Heart left ventricle (tissue), 16 donors: ENCODE measurements at regions not wholly inside any gene's neighbourhood (a gene's known extent, or its start where the extent isn't known, plus 50 kb on each side); places are given as distances from the start of the nearest gene placed in this dataset.
A peak's percentile ranks its signal among the peaks of the same experiment; 100 is the strongest.

Experiments
- ATAC-seq, 4 donors: fragments of 200-7000 bp; cut with Tn5 transposase; one replicate each; pipeline ENCODE4 v1.9.1; 2020 to 2022; ENCODE audit warnings: moderate library complexity in 4 of 4, mild to moderate bottlenecking in 3 of 4, moderate number of reproducible peaks in 1 of 4
- DNase-seq, 5 donors: peaks; one replicate each; pipeline ENCODE4 v3.0.0-alpha.2; 2020
- H3K27ac ChIP-seq, 12 donors: fragments of 200-600 bp; sonication (generic) in 4 of 12; one replicate each; pipeline versions ENCODE4 v1.5.0 to v1.8.0; 2016 to 2022; ENCODE audit warnings: mild to moderate bottlenecking in 2 of 12
- H3K27me3 ChIP-seq, 9 donors: fragments of 200-600 bp; sonication (generic) in 2 of 9; one replicate each; pipeline versions ENCODE4 v1.5.1 to v1.8.0; 2016 to 2022; ENCODE audit warnings: mild to moderate bottlenecking in 3 of 9
- H3K36me3 ChIP-seq, 9 donors: fragments of 200-600 bp; sonication (generic) in 2 of 9; one replicate each; pipeline versions ENCODE4 v1.5.0 to v1.8.0; 2018 to 2022; ENCODE audit warnings: mild to moderate bottlenecking in 2 of 9
- H3K4me1 ChIP-seq, 12 donors: fragments of 200-600 bp; sonication (generic) in 4 of 12; one replicate each; pipeline versions ENCODE4 v1.5.0 to v1.8.0; 2016 to 2022; ENCODE audit warnings: mild to moderate bottlenecking in 3 of 12
- H3K4me3 ChIP-seq, 12 donors: fragments of 200-600 bp; sonication (generic) in 4 of 12; one replicate each; pipeline versions ENCODE4 v1.5.0 to v1.8.0; 2017 to 2022; ENCODE audit warnings: mild to moderate bottlenecking in 9 of 12, moderate library complexity in 4 of 12
- H3K9me3 ChIP-seq, 12 donors: fragments of 200-600 bp; sonication (generic) in 4 of 12; one replicate each; pipeline versions ENCODE4 v1.5.0 to v1.8.0; 2016 to 2022; ENCODE audit warnings: mild to moderate bottlenecking in 1 of 12
- CTCF ChIP-seq, 12 donors: fragments of 200-600 bp; sonication (generic) in 4 of 12; IDR thresholded peaks; one replicate each; pipeline versions ENCODE4 v1.5.0 to v1.8.0; 2018 to 2022; ENCODE audit warnings: antibody characterized with exemption in 12 of 12, mild to moderate bottlenecking in 5 of 12
- POLR2A ChIP-seq, 2 donors: fragments of 450-650 bp; IDR thresholded peaks; one replicate each; pipeline ENCODE4 v1.6.1; 2017; ENCODE audit warnings: antibody characterized with exemption in 2 of 2, mild to moderate bottlenecking in 2 of 2, moderate library complexity in 2 of 2
- WGBS, 4 donors: extraction: QIAGEN DNeasy Blood & Tissue Kit in 2 of 4; methylation state at CpG; one replicate each; pipeline versions ENCODE4 v1.1.5 to v1.1.7; 2013 to 2018; 5-methylcytosine and 5-hydroxymethylcytosine counted together
- intact Hi-C, 10 donors: fragments of 100-400 bp; cut with DNase I; formaldehyde crosslinking; loops; one replicate each; pipeline versions ENCODE4 v1.11.1 to v1.14.2; 2022
- donor health status: ischemic (EF 13 %, LVEDD 7.1; RV severe dilation, severe dysfunction).
- donor health status: healthy with polysubstance abuse.
- donor health status: DM: no; HTN: yes; CAD: no.
- donor health status: DM: no; HTN: no; CAD: no.
- donor health status: ischemic (EF 25% LVEDD 6.9; RV normal size, moderate dysfunction).
- donor health status: ischemic (EF 25% LVEDD 5.7; RV mildly dilated, moderate dysfunction).
- donor health status: healthy.
- donor health status: DM: yes; HTN: yes; CAD: no.
- donor health status: ischemic (EF 35%, LVEDD 5.7; RV mildly dilated, moderate dysfunction).
- donor health status: nonischemic (EF 11% LVEDD 7.7; RV severe dilation, severe dysfunction).
- donor health status: DM: yes; HTN: yes; CAD: no.
- donor health status: PGD.
- donor health status: ischemic (EF 29% LVEDD 5.4; RV normal size, mild dysfunction).
- donor health status: nonischemic (EF 23%, LVEDD 6.1; RV moderate dilation, normal function).

GRCh38 chr20:60220706-60221105, 262.5 kb downstream of the CDH26 start:
- WGBS, 4 donors, result 69 to 78% (median 71%) methylated on average over 8 of the region's 8 CpGs
- no peak for TF ChIP-seq POLR2A (IDR thresholded peaks at IDR 0.05)
- no peak for TF ChIP-seq CTCF (IDR thresholded peaks at IDR 0.05)
- H3K4me3 ChIP-seq, result no peak overlapping the region
- no peaks in the 10 kb centered on the region for H3K9me3 ChIP-seq
- H3K4me1 ChIP-seq, result peaks cover 0 to 4% (median 0%) of the 10 kb centered on the region in 12 donors
- H3K27me3 ChIP-seq, result peaks cover 0 to 26% (median 0%) of the 10 kb centered on the region in 9 donors
- ATAC-seq (peak in 1 of 4 donors; percentile 37), DNase-seq (no peak)
- no peaks in the 10 kb centered on the region for H3K36me3 ChIP-seq
- intact Hi-C loops, result no loop called here
- H3K27ac ChIP-seq, result no peak overlapping the region

GRCh38 chr20:60221593-60221992, 263.4 kb downstream of the CDH26 start:
- Histone ChIP-seq H3K9me3 (no peaks in the 10 kb centered on the region), H3K4me1 (no peaks in the 10 kb centered on the region), H3K4me3 (no peak overlapping the region), H3K27ac (no peak overlapping the region), H3K36me3 (no peaks in the 10 kb centered on the region), H3K27me3 (peaks cover 0 to 26% (median 0%) of the 10 kb centered on the region in 9 donors)
- WGBS, 4 donors, result 74 to 87% (median 77%) methylated on average over 3 of the region's 3 CpGs
- ATAC-seq (no peak), DNase-seq (no peak)
- no peak for TF ChIP-seq POLR2A (IDR thresholded peaks at IDR 0.05)
- TF ChIP-seq CTCF (IDR thresholded peaks at IDR 0.05), result no peak
- intact Hi-C loops, result no loop called here

- 1 to 66% (median 57%) methylated on average over 2 of the region's 2 CpGs for WGBS, 4 donors
- Histone ChIP-seq H3K4me3 (no peak overlapping the region), H3K4me1 (no peaks in the 10 kb centered on the region), H3K9me3 (peaks cover 0 to 5% (median 0%) of the 10 kb centered on the region in 12 donors), H3K27ac (no peak overlapping the region), H3K27me3 (peaks cover 0 to 23% (median 0%) of the 10 kb centered on the region in 9 donors), H3K36me3 (no peaks in the 10 kb centered on the region)
- intact Hi-C loops, result no loop called here
- TF ChIP-seq POLR2A (IDR thresholded peaks at IDR 0.05) (no peak), CTCF (IDR thresholded peaks at IDR 0.05) (no peak)
- ATAC-seq (no peak), DNase-seq (no peak)
Measured at GRCh38 chr20:60222497-60222896, 264.3 kb downstream of the CDH26 start.

GRCh38 chr20:60223174-60223573, 265.0 kb downstream of the CDH26 start:
- Histone ChIP-seq H3K9me3 (peaks cover 0 to 5% (median 0%) of the 10 kb centered on the region in 12 donors), H3K4me1 (no peaks in the 10 kb centered on the region), H3K27me3 (peaks cover 0 to 17% (median 0%) of the 10 kb centered on the region in 9 donors), H3K4me3 (no peak overlapping the region), H3K36me3 (no peaks in the 10 kb centered on the region), H3K27ac (no peak overlapping the region)
- DNase-seq (no peak), ATAC-seq (no peak)
- WGBS, 4 donors, result 81 to 85% (median 84%) methylated on average over 5 of the region's 5 CpGs
- intact Hi-C loops, result no loop called here
- no peak for TF ChIP-seq CTCF (IDR thresholded peaks at IDR 0.05)
- no peak for TF ChIP-seq POLR2A (IDR thresholded peaks at IDR 0.05)
